HK-2 (cell line): ENCODE measurements at regions not wholly inside any gene's neighbourhood (a gene's known extent, or its start where the extent isn't known, plus 50 kb on each side); places are given as distances from the start of the nearest gene placed in this dataset.

Experiments used
- DNase-seq: peaks from one replicate; pipeline ENCODE4 v3.0.0-alpha.2; 2018; ENCODE audit not compliant: unreplicated experiment

- DNase-seq = no peak
Observed at GRCh38 chr7:46725136-46725535, 804.1 kb upstream of the IGFBP3 start.

GRCh38 chr7:46723742-46724141 is 802.7 kb upstream of the IGFBP3 start:
- DNase-seq = no peak

- DNase-seq = no peak
Observed at GRCh38 chr7:46723003-46723402, 801.9 kb upstream of the IGFBP3 start.

GRCh38 chr7:46720761-46721160 is 799.7 kb upstream of the IGFBP3 start:
- no peak for DNase-seq

- no peak for DNase-seq
Observed at GRCh38 chr7:46719616-46720015, 798.5 kb upstream of the IGFBP3 start.

- DNase-seq = no peak
Observed at GRCh38 chr7:46716926-46717325, 795.9 kb upstream of the IGFBP3 start.

GRCh38 chr7:46715579-46715978 is 794.5 kb upstream of the IGFBP3 start:
- DNase-seq = no peak

GRCh38 chr7:46714904-46715303 is 793.8 kb upstream of the IGFBP3 start:
- no peak for DNase-seq

- no peak for DNase-seq
Observed at GRCh38 chr7:46713868-46714596, 793.0 kb upstream of the IGFBP3 start.

- DNase-seq = no peak
Observed at GRCh38 chr7:46710927-46711326, 789.9 kb upstream of the IGFBP3 start.

GRCh38 chr7:46707973-46708372 is 786.9 kb upstream of the IGFBP3 start:
- DNase-seq = no peak

GRCh38 chr7:46705386-46706255 is 784.5 kb upstream of the IGFBP3 start:
- no peak for DNase-seq

- DNase-seq = no peak
Observed at GRCh38 chr7:46696741-46697140, 775.7 kb upstream of the IGFBP3 start.

GRCh38 chr7:46695051-46695708 is 774.1 kb upstream of the IGFBP3 start:
- DNase-seq = no peak

GRCh38 chr7:46694058-46694457 is 773.0 kb upstream of the IGFBP3 start:
- DNase-seq = no peak

- DNase-seq = no peak
Observed at GRCh38 chr7:46687203-46687602, 766.1 kb upstream of the IGFBP3 start.

- DNase-seq = no peak
Observed at GRCh38 chr7:46685051-46685450, 764.0 kb upstream of the IGFBP3 start.

- peak; percentile 48 for DNase-seq
Observed at GRCh38 chr7:46682836-46683624, 762.0 kb upstream of the IGFBP3 start.

GRCh38 chr7:46681865-46682503 is 760.9 kb upstream of the IGFBP3 start:
- no peak for DNase-seq

GRCh38 chr7:46680147-46680546 is 759.1 kb upstream of the IGFBP3 start:
- DNase-seq = no peak

GRCh38 chr7:46679671-46680070 is 758.6 kb upstream of the IGFBP3 start:
- no peak for DNase-seq
